Kidney epithelial cell (primary cell): ENCODE measurements at regions not wholly inside any gene's neighbourhood (a gene's known extent, or its start where the extent isn't known, plus 50 kb on each side); places are given as distances from the start of the nearest gene placed in this dataset.
"Not testable (repeated sequence)": the region's sequence is repeated elsewhere in the genome, so short reads cannot be mapped to it uniquely, and the experiment has no call there.

ENCODE experiments used
- DNase-seq: peaks from one replicate; pipeline ENCODE4 v3.0.0-alpha.2; 2010; ENCODE audit warnings: low read depth
- H3K27me3 ChIP-seq: 2 replicates; pipeline ENCODE4 v1.6.0; 2011; ENCODE audit warnings: low read length; ENCODE audit not compliant: control insufficient read depth, insufficient read depth
- H3K36me3 ChIP-seq: 2 replicates; pipeline ENCODE4 v1.5.1; 2011; ENCODE audit warnings: low read length; ENCODE audit not compliant: control insufficient read depth, insufficient read depth
- H3K4me3 ChIP-seq: 2 replicates; pipeline ENCODE4 v1.5.1; 2011; ENCODE audit warnings: low read depth, mild to moderate bottlenecking, control low read depth, low read length
- TF ChIP-seq, protein P1 (sequence below): IDR thresholded peaks from 2 replicates; pipeline ENCODE4 v1.5.1; 2011; ENCODE audit warnings: mild to moderate bottlenecking, moderate library complexity, low read length, control low read depth, inconsistent platforms; ENCODE audit not compliant: insufficient read depth, poor library complexity, severe bottlenecking

- DNase-seq = no peak
- H3K4me3 ChIP-seq = no peak overlapping the region
- TF ChIP-seq, protein P1, sequence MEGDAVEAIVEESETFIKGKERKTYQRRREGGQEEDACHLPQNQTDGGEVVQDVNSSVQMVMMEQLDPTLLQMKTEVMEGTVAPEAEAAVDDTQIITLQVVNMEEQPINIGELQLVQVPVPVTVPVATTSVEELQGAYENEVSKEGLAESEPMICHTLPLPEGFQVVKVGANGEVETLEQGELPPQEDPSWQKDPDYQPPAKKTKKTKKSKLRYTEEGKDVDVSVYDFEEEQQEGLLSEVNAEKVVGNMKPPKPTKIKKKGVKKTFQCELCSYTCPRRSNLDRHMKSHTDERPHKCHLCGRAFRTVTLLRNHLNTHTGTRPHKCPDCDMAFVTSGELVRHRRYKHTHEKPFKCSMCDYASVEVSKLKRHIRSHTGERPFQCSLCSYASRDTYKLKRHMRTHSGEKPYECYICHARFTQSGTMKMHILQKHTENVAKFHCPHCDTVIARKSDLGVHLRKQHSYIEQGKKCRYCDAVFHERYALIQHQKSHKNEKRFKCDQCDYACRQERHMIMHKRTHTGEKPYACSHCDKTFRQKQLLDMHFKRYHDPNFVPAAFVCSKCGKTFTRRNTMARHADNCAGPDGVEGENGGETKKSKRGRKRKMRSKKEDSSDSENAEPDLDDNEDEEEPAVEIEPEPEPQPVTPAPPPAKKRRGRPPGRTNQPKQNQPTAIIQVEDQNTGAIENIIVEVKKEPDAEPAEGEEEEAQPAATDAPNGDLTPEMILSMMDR = no peak
- H3K27me3 ChIP-seq = no peaks in the 10 kb centered on the region
- H3K36me3 ChIP-seq = no peaks in the 10 kb centered on the region
Measured at GRCh38 chr5:101206534-101206933, 303.5 kb upstream of the ST8SIA4 start.

DNA sequence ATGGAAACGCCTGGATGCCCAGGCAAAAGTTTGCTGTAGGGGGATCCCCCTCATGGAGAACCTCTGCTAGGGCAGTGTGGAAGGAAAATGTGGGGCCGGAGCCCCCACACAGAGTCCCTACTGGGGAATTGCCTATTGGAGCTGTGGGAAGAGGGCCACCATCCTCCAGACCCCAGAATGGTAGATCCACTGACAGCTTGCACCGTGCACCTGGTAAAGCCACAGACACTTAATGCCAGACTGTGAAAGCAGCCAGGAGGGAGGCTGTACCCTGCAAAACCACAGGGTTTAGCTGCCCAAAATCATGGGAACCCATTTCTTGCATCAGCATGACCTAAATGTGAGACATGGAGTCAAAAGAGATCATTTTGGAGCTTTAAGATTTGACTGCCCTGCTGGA lies 302.0 kb upstream of the ST8SIA4 start:
- not testable (repeated sequence) for H3K4me3 ChIP-seq, DNase-seq, H3K27me3 ChIP-seq, H3K36me3 ChIP-seq

GRCh38 chr5:101180365-101180764 lies 277.3 kb upstream of the ST8SIA4 start:
- not testable (repeated sequence) for H3K4me3 ChIP-seq, H3K36me3 ChIP-seq, DNase-seq, H3K27me3 ChIP-seq

DNA sequence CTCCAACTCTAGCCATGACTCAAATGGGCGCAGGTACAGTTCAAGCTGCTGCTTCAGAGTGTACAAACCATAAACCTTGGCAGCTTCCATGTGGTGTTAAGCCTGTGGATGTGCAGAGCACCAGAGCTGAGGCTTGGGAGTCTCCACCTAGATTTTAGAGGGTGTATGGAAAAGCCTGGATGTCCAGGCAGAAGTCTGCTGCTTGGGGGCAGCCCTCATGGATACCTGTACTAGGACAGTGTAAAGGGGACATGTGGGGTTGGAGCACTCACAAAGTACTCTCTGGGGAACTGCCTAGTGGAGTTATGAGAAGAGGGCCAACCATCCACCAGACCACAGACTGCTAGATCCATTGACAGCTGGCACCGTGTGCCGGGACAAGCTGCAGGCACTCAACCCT lies 273.5 kb upstream of the ST8SIA4 start:
- Histone ChIP-seq H3K4me3 (no peak overlapping the region), H3K36me3 (no peaks in the 10 kb centered on the region), H3K27me3 (no peaks in the 10 kb centered on the region)
- no peak for DNase-seq
- TF ChIP-seq, protein P1 = no peak

- H3K27me3 ChIP-seq = no peaks in the 10 kb centered on the region
- no peak overlapping the region for H3K4me3 ChIP-seq
- DNase-seq = no peak
- H3K36me3 ChIP-seq = no peaks in the 10 kb centered on the region
- TF ChIP-seq, protein P1 = no peak
Measured at GRCh38 chr5:101174981-101175380, 271.9 kb upstream of the ST8SIA4 start.

- TF ChIP-seq, protein P1 = no peak
Measured at GRCh38 chr5:101163088-101163487, 260.0 kb upstream of the ST8SIA4 start.

DNA sequence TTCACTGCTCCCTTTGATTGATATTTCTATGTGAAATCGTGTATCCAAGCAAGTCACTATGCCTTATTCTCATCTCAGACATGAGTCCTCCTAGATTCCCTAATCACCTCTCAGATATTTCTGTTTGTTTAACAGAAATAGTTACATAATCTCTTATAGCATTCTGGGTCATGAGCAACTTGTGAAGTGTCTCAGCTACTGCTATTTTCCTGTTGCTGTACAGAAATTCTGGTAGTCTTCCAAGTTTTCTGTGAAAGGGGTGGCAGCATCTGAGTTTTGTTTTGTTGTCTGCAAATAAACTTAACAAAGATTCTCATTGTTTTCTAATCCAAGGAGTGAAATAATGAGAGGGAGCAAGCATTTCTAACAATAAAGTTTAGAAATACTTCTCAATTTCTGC lies 256.9 kb upstream of the ST8SIA4 start:
- Histone ChIP-seq H3K4me3 (no peak overlapping the region), H3K27me3 (no peaks in the 10 kb centered on the region), H3K36me3 (no peaks in the 10 kb centered on the region)
- no peak for DNase-seq
- TF ChIP-seq, protein P1 = no peak

More at GRCh38 chr5:101163088-101163487, 260.0 kb upstream of the ST8SIA4 start:
- no peak overlapping the region for H3K4me3 ChIP-seq
- no peaks in the 10 kb centered on the region for H3K27me3 ChIP-seq
- H3K36me3 ChIP-seq = no peaks in the 10 kb centered on the region
- DNase-seq = no peak
